ENCODE measurements at regions not wholly inside any gene's neighbourhood (a gene's known extent, or its start where the extent isn't known, plus 50 kb on each side); places are given as distances from the start of the nearest gene placed in this dataset.
"Not testable (repeated sequence)": the region's sequence is repeated elsewhere in the genome, so short reads cannot be mapped to it uniquely, and the experiment has no call there.

DNA sequence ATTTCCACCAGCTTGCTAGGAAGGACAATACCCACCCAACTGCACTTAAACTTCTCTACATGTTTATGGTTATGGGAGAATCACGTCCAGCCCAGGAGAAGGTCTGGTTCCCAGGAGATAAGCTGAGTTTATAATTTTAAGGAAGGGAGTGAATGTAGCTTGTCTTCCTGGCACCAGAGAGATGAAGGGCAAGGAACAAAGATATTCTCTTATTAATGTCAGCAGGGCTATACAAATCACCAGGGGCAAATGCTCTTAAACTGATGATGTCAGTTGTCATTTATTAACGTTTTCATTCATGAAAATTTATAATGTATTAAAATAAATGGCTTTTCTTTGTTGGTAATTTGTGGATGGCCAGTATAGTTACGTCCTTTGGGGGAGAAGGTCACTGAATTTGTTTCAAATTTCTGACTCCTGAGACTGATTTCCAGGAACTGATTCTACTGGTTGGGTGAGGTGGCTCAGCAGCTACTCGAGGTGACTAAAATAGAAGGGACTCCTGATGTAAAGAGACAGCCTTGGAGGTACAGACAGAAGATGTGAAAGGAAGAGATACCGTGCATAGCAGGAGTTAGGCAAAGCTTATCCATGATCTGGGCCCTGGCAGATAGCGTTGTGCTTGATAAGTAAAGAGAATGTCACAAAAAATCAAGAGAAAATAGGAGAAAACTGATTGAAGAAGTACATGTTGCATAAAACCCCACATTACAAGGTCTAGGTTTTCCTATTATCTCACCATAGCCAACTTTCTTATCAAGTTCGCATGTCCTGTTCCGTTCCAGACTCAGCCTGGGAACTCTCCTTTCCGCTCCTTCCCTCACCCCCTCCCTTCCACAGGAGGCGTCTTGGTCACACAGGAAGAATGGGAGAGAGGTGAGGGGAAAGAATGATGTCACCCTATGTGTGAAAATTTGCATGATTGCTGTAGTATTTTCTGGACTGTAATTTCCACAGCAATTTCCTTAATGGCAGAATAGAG is 367.1 kb upstream of the FAR2 start:
- Histone ChIP-seq H3K27me3 (ENCODE audit: insufficient read depth, poor library complexity, severe bottlenecking) (no peaks in the 10 kb centered on the region), H3K4me3 (ENCODE audit: severe bottlenecking) (no peak overlapping the region), H3K27ac (ENCODE audit: poor library complexity, severe bottlenecking) (no peak overlapping the region), H3K9me3 (ENCODE audit: severe bottlenecking) (no peaks in the 10 kb centered on the region), H3K36me3 (ENCODE audit: low read depth) (no peaks in the 10 kb centered on the region), H3K4me1 (ENCODE audit: insufficient read depth, poor library complexity, severe bottlenecking) (no peaks in the 10 kb centered on the region)
- TF ChIP-seq, protein P1, sequence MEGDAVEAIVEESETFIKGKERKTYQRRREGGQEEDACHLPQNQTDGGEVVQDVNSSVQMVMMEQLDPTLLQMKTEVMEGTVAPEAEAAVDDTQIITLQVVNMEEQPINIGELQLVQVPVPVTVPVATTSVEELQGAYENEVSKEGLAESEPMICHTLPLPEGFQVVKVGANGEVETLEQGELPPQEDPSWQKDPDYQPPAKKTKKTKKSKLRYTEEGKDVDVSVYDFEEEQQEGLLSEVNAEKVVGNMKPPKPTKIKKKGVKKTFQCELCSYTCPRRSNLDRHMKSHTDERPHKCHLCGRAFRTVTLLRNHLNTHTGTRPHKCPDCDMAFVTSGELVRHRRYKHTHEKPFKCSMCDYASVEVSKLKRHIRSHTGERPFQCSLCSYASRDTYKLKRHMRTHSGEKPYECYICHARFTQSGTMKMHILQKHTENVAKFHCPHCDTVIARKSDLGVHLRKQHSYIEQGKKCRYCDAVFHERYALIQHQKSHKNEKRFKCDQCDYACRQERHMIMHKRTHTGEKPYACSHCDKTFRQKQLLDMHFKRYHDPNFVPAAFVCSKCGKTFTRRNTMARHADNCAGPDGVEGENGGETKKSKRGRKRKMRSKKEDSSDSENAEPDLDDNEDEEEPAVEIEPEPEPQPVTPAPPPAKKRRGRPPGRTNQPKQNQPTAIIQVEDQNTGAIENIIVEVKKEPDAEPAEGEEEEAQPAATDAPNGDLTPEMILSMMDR (IDR thresholded peaks at IDR 0.05; ENCODE audit: poor library complexity, severe bottlenecking): no peak
- ATAC-seq (ENCODE audit: low read depth): no peak
- DNase-seq (ENCODE audit: low spot score): no peak

DNA sequence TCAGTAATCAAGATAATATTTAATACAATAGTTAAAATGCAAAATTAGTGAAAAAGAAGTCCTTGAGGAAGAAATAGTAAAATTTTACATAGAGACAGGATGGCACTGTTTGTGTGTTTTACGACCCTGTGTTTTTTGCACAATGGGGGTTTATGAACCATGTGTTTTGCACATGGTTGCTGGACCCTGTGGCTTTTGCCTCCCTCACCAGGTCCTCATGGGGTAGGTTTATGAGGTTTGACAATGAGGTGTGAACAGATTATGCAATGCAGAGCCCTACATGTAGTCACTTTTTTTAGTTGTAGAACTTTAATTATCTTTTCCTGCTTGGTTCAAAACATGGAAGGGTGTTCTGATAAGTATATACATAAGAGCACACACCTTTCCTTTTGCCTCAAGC is 366.3 kb upstream of the FAR2 start:
- Histone ChIP-seq H3K36me3 (ENCODE audit: low read depth) (no peaks in the 10 kb centered on the region), H3K27me3 (ENCODE audit: insufficient read depth, poor library complexity, severe bottlenecking) (no peaks in the 10 kb centered on the region), H3K9me3 (ENCODE audit: severe bottlenecking) (no peaks in the 10 kb centered on the region), H3K4me3 (ENCODE audit: severe bottlenecking) (no peak overlapping the region), H3K27ac (ENCODE audit: poor library complexity, severe bottlenecking) (no peak overlapping the region), H3K4me1 (ENCODE audit: insufficient read depth, poor library complexity, severe bottlenecking) (no peaks in the 10 kb centered on the region)
- TF ChIP-seq, protein P1 (IDR thresholded peaks at IDR 0.05; ENCODE audit: poor library complexity, severe bottlenecking): no peak
- no peak for ATAC-seq (ENCODE audit: low read depth)
- no peak for DNase-seq (ENCODE audit: low spot score)

DNA sequence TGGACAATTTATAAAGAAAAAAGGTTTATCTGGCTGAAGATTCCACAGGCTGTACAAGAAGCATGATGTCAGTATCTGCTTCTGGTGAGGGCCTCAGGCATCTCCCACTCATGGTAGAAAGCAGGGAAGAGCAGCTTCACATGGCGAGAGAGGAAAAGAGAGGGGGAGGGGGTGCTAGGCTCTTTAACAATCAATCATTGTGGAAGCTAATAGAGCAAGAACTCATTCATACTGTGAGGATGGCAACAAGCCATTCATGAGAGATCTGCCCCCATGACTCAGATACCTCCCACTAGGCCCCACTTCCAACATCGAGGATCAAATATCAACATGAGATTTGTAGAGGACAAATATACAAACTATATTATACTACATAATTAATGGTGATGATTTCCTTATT is 361.9 kb upstream of the FAR2 start:
- TF ChIP-seq, protein P1 (IDR thresholded peaks at IDR 0.05; ENCODE audit: poor library complexity, severe bottlenecking): no peak
- H3K27ac ChIP-seq (ENCODE audit: poor library complexity, severe bottlenecking): no peak overlapping the region
- DNase-seq (ENCODE audit: low spot score): no peak
- H3K27me3 ChIP-seq (ENCODE audit: insufficient read depth, poor library complexity, severe bottlenecking): no peaks in the 10 kb centered on the region
- no peaks in the 10 kb centered on the region for H3K9me3 ChIP-seq (ENCODE audit: severe bottlenecking)
- ATAC-seq (ENCODE audit: low read depth): no peak
- H3K4me3 ChIP-seq (ENCODE audit: severe bottlenecking): no peak overlapping the region
- H3K4me1 ChIP-seq (ENCODE audit: insufficient read depth, poor library complexity, severe bottlenecking): no peaks in the 10 kb centered on the region
- H3K36me3 ChIP-seq (ENCODE audit: low read depth): no peaks in the 10 kb centered on the region

DNA sequence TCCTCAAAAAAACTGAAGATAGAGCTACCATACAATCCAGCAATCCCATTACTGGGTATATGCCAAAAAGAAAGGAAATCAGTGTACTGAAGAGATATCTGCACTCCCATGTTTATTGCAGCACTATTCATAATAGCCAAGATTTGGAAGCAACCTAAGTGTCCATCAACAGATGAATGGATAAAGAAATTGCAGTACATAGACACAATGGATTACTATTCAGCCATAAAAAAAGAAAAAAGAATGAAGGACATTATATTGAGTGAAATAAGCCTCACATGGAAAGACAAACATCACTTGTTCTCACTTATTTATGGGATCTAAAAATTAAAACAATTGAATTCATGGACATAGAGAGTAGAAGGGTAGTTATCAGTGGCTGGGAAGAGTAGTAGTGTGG is 360.8 kb upstream of the FAR2 start:
- H3K27me3 ChIP-seq (ENCODE audit: insufficient read depth, poor library complexity, severe bottlenecking); H3K27ac ChIP-seq (ENCODE audit: poor library complexity, severe bottlenecking); H3K4me3 ChIP-seq (ENCODE audit: severe bottlenecking); DNase-seq (ENCODE audit: low spot score); H3K9me3 ChIP-seq (ENCODE audit: severe bottlenecking); ATAC-seq (ENCODE audit: low read depth); H3K36me3 ChIP-seq (ENCODE audit: low read depth); H3K4me1 ChIP-seq (ENCODE audit: insufficient read depth, poor library complexity, severe bottlenecking): not testable (repeated sequence)

DNA sequence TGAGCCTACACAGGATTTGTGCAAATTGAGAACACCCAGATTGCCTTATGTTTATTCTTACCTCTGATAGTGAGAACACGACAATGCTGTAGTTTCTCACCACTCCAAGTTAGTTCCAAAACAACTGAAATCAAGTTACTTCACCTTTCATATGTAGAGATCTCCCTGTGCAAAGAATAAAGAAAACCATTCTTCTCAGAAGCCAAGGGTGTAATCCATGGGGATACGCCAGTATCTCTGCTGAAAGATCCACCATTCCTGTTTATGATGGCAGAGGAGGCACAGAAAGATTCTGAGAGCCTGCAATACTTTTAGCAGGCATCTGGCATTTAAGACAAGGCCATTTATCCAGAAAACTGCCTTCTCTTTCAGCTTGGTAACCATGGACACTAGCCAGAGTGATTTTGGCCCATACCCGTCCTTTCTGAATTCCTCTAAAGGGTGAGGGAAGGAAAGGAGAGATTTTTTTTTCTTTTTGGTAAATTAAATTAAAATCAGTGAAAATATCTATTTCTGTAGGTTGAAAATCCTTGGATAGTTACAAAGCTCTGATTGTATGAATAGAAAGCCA is 355.4 kb upstream of the FAR2 start:
- Histone ChIP-seq H3K27ac (ENCODE audit: poor library complexity, severe bottlenecking) (no peak overlapping the region), H3K27me3 (ENCODE audit: insufficient read depth, poor library complexity, severe bottlenecking) (no peaks in the 10 kb centered on the region), H3K4me1 (ENCODE audit: insufficient read depth, poor library complexity, severe bottlenecking) (no peaks in the 10 kb centered on the region), H3K4me3 (ENCODE audit: severe bottlenecking) (no peak overlapping the region), H3K9me3 (ENCODE audit: severe bottlenecking) (no peaks in the 10 kb centered on the region), H3K36me3 (ENCODE audit: low read depth) (no peaks in the 10 kb centered on the region)
- DNase-seq (ENCODE audit: low spot score): no peak
- TF ChIP-seq, protein P1 (IDR thresholded peaks at IDR 0.05; ENCODE audit: poor library complexity, severe bottlenecking): no peak
- ATAC-seq (ENCODE audit: low read depth): no peak
